K562 (cell line): ENCODE measurements at regions not wholly inside any gene's neighbourhood (a gene's known extent, or its start where the extent isn't known, plus 50 kb on each side); places are given as distances from the start of the nearest gene placed in this dataset.

ENCODE experiments used
- ATAC-seq: fragments of 200-7000 bp; cut with Tn5 transposase; 3 replicates; pipeline ENCODE4 v1.9.1; 2020; ENCODE audit warnings: moderate library complexity
- BruUV-seq: library from RNA; stranded (reverse); fragments of 400-500 nt; replicated peaks from 2 replicates; lab custom pipeline; 2021; lab: Mats Ljungman, UMichigan
- CTCF ChIA-PET: fragments of 300-600 bp; formaldehyde crosslinking; extraction: SDS; loops from one replicate; lab custom pipeline; 2021; ENCODE audit warnings: low intra/inter-chr PET ratio; lab: Yijun Ruan, JAX
- POLR2A ChIA-PET: fragments of 300-600, 350-650 bp; sonication (Branson Sonifier 250); formaldehyde crosslinking; extraction: SDS; loops from one replicate; lab custom pipeline; 2021; ENCODE audit warnings: antibody characterized with exemption, inconsistent platforms; lab: Yijun Ruan, JAX
- DNase-seq, 4 experiments: peaks; one replicate each; pipeline versions ENCODE4 v3.0.0 to v3.0.0-alpha.2; 2011 to 2018; ENCODE audit warnings: low spot score in 3 of 4, mixed read lengths in 3 of 4; ENCODE audit errors: extremely low read depth in 1 of 4
- FAIRE-seq: peaks from 2 replicates; lab custom pipeline; 2011; peaks lifted over from hg19 to GRCh38; lab: Jason Lieb, UNC
- H2AFZ ChIP-seq: 2 replicates; pipeline ENCODE4 v1.6.0; 2011; ENCODE audit warnings: low read depth, low read length, control low read depth, inconsistent platforms
- H3K27ac ChIP-seq: fragments of 200-600 bp; 3 replicates; pipeline ENCODE4 v1.8.0; 2011; ENCODE audit warnings: low read depth, mild to moderate bottlenecking, control low read depth, inconsistent platforms, low read length, moderate library complexity, mixed read lengths; ENCODE audit errors: extremely low read depth
- H3K27me3 ChIP-seq, 2 experiments: fragments of 300-600 bp in 1 of 2; 2 replicates in 1 of 2; 3 replicates in 1 of 2; pipeline versions ENCODE4 v1.6.0 to v1.8.0; 2011; ENCODE audit warnings: inconsistent platforms in 2 of 2, low read length in 2 of 2, mild to moderate bottlenecking in 1 of 2, mixed read lengths in 1 of 2, moderate library complexity in 1 of 2; ENCODE audit not compliant: control insufficient read depth in 2 of 2, insufficient read depth in 2 of 2
- H3K36me3 ChIP-seq: fragments of 300-600 bp; 3 replicates; pipeline ENCODE4 v1.8.0; 2011; ENCODE audit warnings: mild to moderate bottlenecking, low read length, inconsistent platforms; ENCODE audit not compliant: control insufficient read depth, insufficient read depth
- H3K4me1 ChIP-seq, 2 experiments: fragments of 200-600 bp in 1 of 2; replicated peaks in 1 of 2; 2 replicates in 1 of 2; 3 replicates in 1 of 2; pipeline versions ENCODE4 v1.5.1 to v1.8.0; 2011; ENCODE audit warnings: inconsistent platforms in 2 of 2, low read length in 2 of 2, mild to moderate bottlenecking in 1 of 2, mixed read lengths in 1 of 2, moderate library complexity in 1 of 2; ENCODE audit not compliant: control insufficient read depth in 2 of 2, insufficient read depth in 2 of 2
- H3K4me2 ChIP-seq: 2 replicates; pipeline ENCODE4 v1.6.1; 2011; ENCODE audit warnings: low read length, control low read depth, inconsistent platforms, mixed read lengths; ENCODE audit not compliant: insufficient read depth
- H3K4me3 ChIP-seq: fragments of 200-600 bp; sonication (generic), shearing (Covaris generic); 2 replicates; pipeline ENCODE4 v1.5.1; 2016; ENCODE audit warnings: control low read depth, inconsistent platforms
- H3K79me2 ChIP-seq: fragments of 200-600 bp; 3 replicates; pipeline ENCODE4 v1.8.0; 2011; ENCODE audit warnings: low read length, inconsistent platforms; ENCODE audit not compliant: control insufficient read depth, insufficient read depth
- H3K9ac ChIP-seq, 2 experiments: 2 replicates each; pipeline versions ENCODE4 v1.6.0 to v1.6.1; 2011; ENCODE audit warnings: low read depth in 2 of 2, low read length in 2 of 2, control low read depth in 1 of 2, inconsistent platforms in 1 of 2, mild to moderate bottlenecking in 1 of 2, mixed read lengths in 1 of 2; ENCODE audit not compliant: insufficient read depth in 1 of 2
- H3K9me1 ChIP-seq: one replicate; pipeline ENCODE4 v1.6.0; 2011; ENCODE audit warnings: inconsistent platforms, mild to moderate bottlenecking, low read length, moderate library complexity; ENCODE audit not compliant: control insufficient read depth, insufficient read depth
- H3K9me3 ChIP-seq: replicated peaks from 2 replicates; pipeline ENCODE4 v1.5.1; 2011; ENCODE audit warnings: low read depth, low read length, inconsistent platforms; ENCODE audit not compliant: control insufficient read depth, insufficient read depth
- H4K20me1 ChIP-seq: replicated peaks from 2 replicates; pipeline ENCODE4 v1.6.1; 2011; ENCODE audit warnings: low read length, inconsistent platforms, mixed read lengths; ENCODE audit not compliant: control insufficient read depth, insufficient read depth
- LCOR ChIP-seq: sonication (generic); formaldehyde crosslinking; IDR thresholded peaks from 2 replicates; pipeline ENCODE4 v1.8.0; 2022; ENCODE audit warnings: mild to moderate bottlenecking, missing genetic modification reagents
- SMARCA4 ChIP-seq: fragments of 450-650 bp; IDR thresholded peaks from 2 replicates; pipeline ENCODE4 v1.6.1; 2016
- TCF15 ChIP-seq: fragments of 250-450 bp; sonication (Bioruptor Pico); IDR thresholded peaks from 2 replicates; pipeline ENCODE4 v1.8.0; 2022; ENCODE audit warnings: moderate library complexity, mild to moderate bottlenecking, inconsistent platforms
- TSHZ1 ChIP-seq: fragments of 250-450 bp; sonication (Bioruptor Pico); IDR thresholded peaks from 2 replicates; pipeline ENCODE4 v1.4.0; 2020; ENCODE audit warnings: mild to moderate bottlenecking, moderate library complexity
- ZFP1 ChIP-seq: fragments of 450-650 bp; formaldehyde crosslinking; IDR thresholded peaks from 2 replicates; pipeline ENCODE4 v1.4.0; 2020; ENCODE audit warnings: mild to moderate bottlenecking, mixed read lengths
- WGBS: fragments of 100-300 bp; shearing (Covaris generic); methylation state at CpG from one replicate; pipeline ENCODE4 v1.1.6; 2016; ENCODE audit warnings: low coverage, mixed read lengths; ENCODE audit not compliant: insufficient coverage; ENCODE audit errors: missing lambda C conversion rate; 5-methylcytosine and 5-hydroxymethylcytosine counted together
- in situ Hi-C: fragments of 300-500 bp; cut with MboI; formaldehyde crosslinking; loops from 4 replicates; pipeline ENCODE4 v1.15.0; 2018; ENCODE audit warnings: inconsistent platforms, mixed read lengths
- intact Hi-C: fragments of 100-400 bp; cut with micrococcal nuclease; formaldehyde crosslinking; loops from 2 replicates; pipeline ENCODE4 v1.14.2; 2022

DNA sequence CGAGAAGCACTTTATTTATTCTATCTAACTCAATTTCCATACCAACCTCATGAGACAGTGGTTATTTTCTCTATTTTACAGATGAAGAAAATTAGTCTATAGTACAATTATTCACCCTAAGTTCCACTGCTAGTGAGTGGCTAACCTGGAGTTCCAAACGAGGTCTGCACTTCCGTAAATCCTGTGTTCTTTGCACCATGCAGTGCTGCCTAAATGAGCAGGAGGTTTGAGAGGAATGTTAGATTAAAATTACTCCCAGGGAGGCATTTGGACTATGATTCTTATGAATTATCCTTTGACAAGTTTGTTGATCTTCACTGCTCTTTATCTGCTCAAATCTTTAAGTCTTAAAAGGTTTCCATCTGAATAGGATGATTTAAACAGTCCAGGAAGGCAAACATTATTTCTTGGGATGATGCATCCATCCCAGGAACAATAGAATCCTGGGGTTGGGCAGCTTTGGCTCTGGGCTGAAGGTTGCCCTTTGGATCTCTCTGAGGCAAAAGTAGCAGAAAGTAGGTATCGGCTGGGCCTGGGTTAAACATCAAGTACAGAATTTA lies 400.8 kb downstream of the REEP3 start:
- H2AFZ ChIP-seq = no peak overlapping the region
- BruUV-seq = no TSS peak
- no peaks in the 10 kb centered on the region; the same call in 1 of the 2 replicates for H4K20me1 ChIP-seq
- H3K79me2 ChIP-seq = no peaks in the 10 kb centered on the region
- in situ Hi-C loops = no loop called here
- 0% methylated on average over 4 of the region's 4 CpGs for WGBS
- no peaks in the 10 kb centered on the region for H3K27me3 ChIP-seq
- FAIRE-seq = no peak
- no peak overlapping the region for H3K4me3 ChIP-seq
- H3K9me1 ChIP-seq = no peaks in the 10 kb centered on the region
- no peak overlapping the region for H3K9ac ChIP-seq
- no peak overlapping the region for H3K4me2 ChIP-seq
- TF ChIP-seq LCOR (no peak), SMARCA4 (no peak), TCF15 (CRISPR knock-in tag) (no peak), TSHZ1 (CRISPR knock-in tag) (no peak), ZFP1 (CRISPR knock-in tag) (no peak)
- TF ChIP-seq, all 486 proteins: peak for 0
- H3K4me1 ChIP-seq = no peaks in the 10 kb centered on the region
- H3K9me3 ChIP-seq = no peaks in the 10 kb centered on the region
- ChIA-PET POLR2A (no interaction called here), CTCF (no interaction called here)
- intact Hi-C loops = no loop called here
- DNase-seq = no peak
- H3K36me3 ChIP-seq = no peaks in the 10 kb centered on the region
- ATAC-seq = no peak
- H3K27ac ChIP-seq = no peak overlapping the region
